HepG2 (cell line): ENCODE measurements at regions not wholly inside any gene's neighbourhood (a gene's known extent, or its start where the extent isn't known, plus 50 kb on each side); places are given as distances from the start of the nearest gene placed in this dataset.

Experiments
- ARID5B ChIP-seq: IDR thresholded peaks from 2 replicates; pipeline ENCODE4 v1.4.0; 2020; ENCODE audit warnings: mild to moderate bottlenecking, missing genetic modification reagents
- CENPX ChIP-seq: sonication (generic); formaldehyde crosslinking; IDR thresholded peaks from 2 replicates; pipeline ENCODE4 v1.9.0; 2021; ENCODE audit warnings: mild to moderate bottlenecking, missing genetic modification reagents, moderate library complexity
- CTCF ChIP-seq: sonication (generic); formaldehyde crosslinking; IDR thresholded peaks from 2 replicates; pipeline ENCODE4 v1.5.0; 2020; ENCODE audit warnings: mild to moderate bottlenecking, missing genetic modification reagents, moderate library complexity
- GTF2F1 ChIP-seq: fragments of 150-350 bp; IDR thresholded peaks from 2 replicates; pipeline ENCODE4 v1.6.1; 2014; ENCODE audit warnings: low read length
- HCFC1 ChIP-seq: fragments of 150-350 bp; IDR thresholded peaks from 2 replicates; pipeline ENCODE4 v1.6.1; 2014; ENCODE audit warnings: low read depth, low read length
- KDM5A ChIP-seq: fragments of 200-600 bp; sonication (generic); IDR thresholded peaks from 2 replicates; pipeline ENCODE4 v1.7.0; 2018; ENCODE audit warnings: antibody characterized with exemption, mild to moderate bottlenecking, low read length, borderline replicate concordance
- MYNN ChIP-seq: sonication (generic); formaldehyde crosslinking; IDR thresholded peaks from 2 replicates; pipeline ENCODE4 v1.4.0; 2020; ENCODE audit warnings: mild to moderate bottlenecking, low read depth, missing genetic modification reagents
- NR2F1 ChIP-seq, 2 experiments: fragments of 450-650 bp in 1 of 2; formaldehyde crosslinking in 1 of 2; IDR thresholded peaks; 2 replicates each; pipeline versions ENCODE4 v1.5.0 to v1.6.1; 2016 to 2020; ENCODE audit warnings: mild to moderate bottlenecking in 1 of 2, missing compliant biosample characterization in 1 of 2, missing genetic modification reagents in 1 of 2, moderate library complexity in 1 of 2
- PATZ1 ChIP-seq: sonication (generic); formaldehyde crosslinking; IDR thresholded peaks from 2 replicates; pipeline ENCODE4 v1.4.0; 2020; ENCODE audit warnings: missing genetic modification reagents
- SP5 ChIP-seq: IDR thresholded peaks from 2 replicates; pipeline ENCODE4 v1.6.1; 2016; ENCODE audit warnings: low read depth, borderline replicate concordance
- TIGD3 ChIP-seq: sonication (generic); formaldehyde crosslinking; IDR thresholded peaks from 2 replicates; pipeline ENCODE4 v1.5.1; 2020; ENCODE audit warnings: mild to moderate bottlenecking, missing genetic modification reagents, borderline replicate concordance
- ZFY ChIP-seq: sonication (generic); formaldehyde crosslinking; IDR thresholded peaks from 2 replicates; pipeline ENCODE4 v1.4.0; 2020; ENCODE audit warnings: missing genetic modification reagents
- ZNF235 ChIP-seq: sonication (generic); formaldehyde crosslinking; IDR thresholded peaks from 2 replicates; pipeline ENCODE4 v1.8.1; 2023; ENCODE audit warnings: mild to moderate bottlenecking, missing genetic modification reagents, borderline replicate concordance
- ZNF296 ChIP-seq: sonication (generic); formaldehyde crosslinking; conservative IDR thresholded peaks from 2 replicates; pipeline ENCODE4 v1.5.0; 2020; ENCODE audit warnings: mild to moderate bottlenecking, missing genetic modification reagents
- ZNF557 ChIP-seq: sonication (generic); formaldehyde crosslinking; IDR thresholded peaks from 2 replicates; pipeline ENCODE4 v1.4.0; 2020; ENCODE audit warnings: missing genetic modification reagents
- ZNF75D ChIP-seq: sonication (generic); formaldehyde crosslinking; IDR thresholded peaks from 2 replicates; pipeline ENCODE4 v1.8.1; 2023; ENCODE audit warnings: missing genetic modification reagents, mild to moderate bottlenecking, borderline replicate concordance
- TF ChIP-seq, protein P1 (sequence below): IDR thresholded peaks from 2 replicates; pipeline ENCODE4 v1.6.1; 2016; ENCODE audit warnings: mild to moderate bottlenecking, missing biosample characterization, missing genetic modification reagents
- TF ChIP-seq, protein P2 (sequence below): sonication (generic); formaldehyde crosslinking; IDR thresholded peaks from 2 replicates; pipeline ENCODE4 v1.8.0; 2022; ENCODE audit warnings: mild to moderate bottlenecking, missing genetic modification reagents, moderate library complexity
- TF ChIP-seq, protein P3 (sequence below): sonication (generic); formaldehyde crosslinking; IDR thresholded peaks from 2 replicates; pipeline ENCODE4 v1.8.1; 2023; ENCODE audit warnings: mild to moderate bottlenecking, moderate library complexity, missing genetic modification reagents

GRCh38 chr7:7118822-7119221 is 63.5 kb upstream of the C1GALT1 start (continued):
- no peak for TF ChIP-seq GTF2F1
- TF ChIP-seq NR2F1 (CRISPR knock-in tag; IDR thresholded peaks at IDR 0.05), result peak in 1 of 2 experiments; percentile 63; a peak in 2 of 4 replicates
- no peak for TF ChIP-seq MYNN (CRISPR knock-in tag)
- TF ChIP-seq CENPX, result no peak
- no peak for TF ChIP-seq ZNF75D (CRISPR knock-in tag)
- TF ChIP-seq PATZ1 (CRISPR knock-in tag), result peak; percentile 19; the same call in 1 of the 2 replicates
- no peak for TF ChIP-seq CTCF (CRISPR knock-in tag)
- TF ChIP-seq ZFY (CRISPR knock-in tag), result no peak
- no peak for TF ChIP-seq HCFC1
- TF ChIP-seq SP5 (CRISPR knock-in tag), result 0 out of 2 replicates have a peak, but pooled peaks have one; percentile 33
- TF ChIP-seq ZNF235, result no peak
- TF ChIP-seq ZNF557 (CRISPR knock-in tag), result no peak
- TF ChIP-seq ARID5B, result peak; percentile 98
- TF ChIP-seq ZNF296 (CRISPR knock-in tag), result no peak
- TF ChIP-seq, protein P1, sequence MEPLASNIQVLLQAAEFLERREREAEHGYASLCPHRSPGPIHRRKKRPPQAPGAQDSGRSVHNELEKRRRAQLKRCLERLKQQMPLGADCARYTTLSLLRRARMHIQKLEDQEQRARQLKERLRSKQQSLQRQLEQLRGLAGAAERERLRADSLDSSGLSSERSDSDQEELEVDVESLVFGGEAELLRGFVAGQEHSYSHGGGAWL (CRISPR knock-in tag), result no peak
- no peak for TF ChIP-seq TIGD3 (CRISPR knock-in tag)
- TF ChIP-seq, protein P2, sequence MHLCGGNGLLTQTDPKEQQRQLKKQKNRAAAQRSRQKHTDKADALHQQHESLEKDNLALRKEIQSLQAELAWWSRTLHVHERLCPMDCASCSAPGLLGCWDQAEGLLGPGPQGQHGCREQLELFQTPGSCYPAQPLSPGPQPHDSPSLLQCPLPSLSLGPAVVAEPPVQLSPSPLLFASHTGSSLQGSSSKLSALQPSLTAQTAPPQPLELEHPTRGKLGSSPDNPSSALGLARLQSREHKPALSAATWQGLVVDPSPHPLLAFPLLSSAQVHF (CRISPR knock-in tag), result no peak
- TF ChIP-seq, protein P3, sequence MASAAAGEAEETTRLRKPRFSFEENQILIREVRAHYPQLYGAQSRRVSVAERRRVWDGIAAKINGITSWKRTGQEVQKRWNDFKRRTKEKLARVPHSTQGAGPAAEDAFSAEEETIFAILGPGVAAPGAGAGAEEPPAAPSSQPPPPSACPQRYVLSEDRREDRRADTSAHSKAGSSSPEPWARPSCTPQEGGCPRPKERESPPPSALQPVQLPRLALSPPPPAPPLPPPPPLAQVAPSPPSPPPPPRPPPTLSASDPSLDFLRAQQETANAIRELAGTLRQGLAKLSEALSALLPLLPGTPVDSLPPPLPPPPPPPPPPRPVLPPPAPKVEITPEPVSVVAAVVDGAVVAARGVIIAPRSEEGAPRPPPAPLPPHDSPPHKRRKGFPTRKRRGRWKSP, result no peak; the same call in 1 of the 2 replicates
- TF ChIP-seq KDM5A, result no peak
